ENCODE measurements at regions not wholly inside any gene's neighbourhood (a gene's known extent, or its start where the extent isn't known, plus 50 kb on each side); places are given as distances from the start of the nearest gene placed in this dataset.
A peak's percentile ranks its signal among the peaks of the same experiment; 100 is the strongest.

DNA sequence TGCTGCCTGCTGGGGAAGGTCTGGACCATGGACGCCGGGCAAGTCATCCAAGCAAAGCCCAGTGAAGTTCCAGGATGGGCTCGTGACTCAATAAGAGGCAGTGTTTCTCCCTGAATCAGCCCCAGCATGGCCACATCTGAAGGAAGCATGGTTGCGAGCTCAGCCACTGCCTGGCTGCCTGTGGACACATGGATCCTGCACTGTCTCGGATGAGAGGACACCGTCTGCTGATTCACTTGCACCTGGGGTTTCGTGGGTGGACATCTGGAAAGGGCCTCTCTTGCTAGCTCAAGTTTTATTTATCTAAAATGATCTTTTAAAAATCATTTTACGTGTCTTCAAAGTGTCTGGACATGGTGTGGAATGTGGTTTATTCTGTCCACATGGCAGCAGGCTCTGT lies 224.8 kb upstream of the FN1 start:
- Histone ChIP-seq H3K79me2 (ENCODE audit: control insufficient read depth in 1 of 2, insufficient read depth in 2 of 2, low read length in 2 of 2) (no peaks in the 10 kb centered on the region), H3K79me1 (ENCODE audit: low read depth, low read length) (no peaks in the 10 kb centered on the region), H2AK5ac (ENCODE audit: low read depth, low read length) (no peak overlapping the region), H3K4me1 (replicated peaks in 1 of 4; ENCODE audit: control insufficient read depth in 3 of 4, insufficient read depth in 4 of 4, low read length in 3 of 4) (no peaks in the 10 kb centered on the region), H4K91ac (replicated peaks; ENCODE audit: insufficient read length, low read length) (no peak overlapping the region), H3K23ac (ENCODE audit: insufficient read length) (no peak overlapping the region), H3K18ac (ENCODE audit: extremely low read depth, low read length) (no peak overlapping the region), H3K9me3 (ENCODE audit: insufficient read depth in 2 of 2, low read depth in 1 of 2, low read length in 1 of 2) (no peaks in the 10 kb centered on the region), H3K36me3 (ENCODE audit: control insufficient read depth in 2 of 4, insufficient read depth in 4 of 4, low read length in 3 of 4) (no peaks in the 10 kb centered on the region), H2BK5ac (ENCODE audit: low read depth, low read length) (no peak overlapping the region), H3K27me3 (replicated peaks in 1 of 4; ENCODE audit: control insufficient read depth in 3 of 4, extremely low read depth in 1 of 4, insufficient read depth in 3 of 4, low read length in 3 of 4) (no peaks in the 10 kb centered on the region), H2BK120ac (replicated peaks; ENCODE audit: low read depth, low read length) (no peak overlapping the region), H3K23me2 (ENCODE audit: low read depth, low read length) (no peaks in the 10 kb centered on the region), H2BK20ac (ENCODE audit: low read length) (no peak overlapping the region), H2AFZ (ENCODE audit: low read length) (no peak overlapping the region; the same call in 1 of the 2 replicates), H3K4ac (replicated peaks; ENCODE audit: insufficient read length, low read depth, low read length) (no peak overlapping the region), H4K8ac (ENCODE audit: extremely low read depth, insufficient read depth, low read length) (no peak overlapping the region), H4K20me1 (replicated peaks in 1 of 2; ENCODE audit: control insufficient read depth in 1 of 2, insufficient read depth in 2 of 2, low read length in 2 of 2) (no peaks in the 10 kb centered on the region), H3K14ac (ENCODE audit: insufficient read length) (no peak overlapping the region), H3K4me2 (ENCODE audit: insufficient read depth in 1 of 2, low read depth in 2 of 2, low read length in 2 of 2) (no peak overlapping the region), H3K27ac (ENCODE audit: low read depth, low read length) (no peak overlapping the region), H2BK15ac (ENCODE audit: low read length) (no peak overlapping the region), H3K4me3 (ENCODE audit: extremely low read depth in 1 of 4, insufficient read depth in 2 of 4, low read depth in 3 of 4, low read length in 4 of 4) (no peak overlapping the region), H3K9ac (replicated peaks in 1 of 4; ENCODE audit: extremely low read depth in 1 of 4, low read depth in 3 of 4, low read length in 3 of 4) (no peak overlapping the region), H3K56ac (replicated peaks; ENCODE audit: insufficient read length, low read depth, low read length) (no peak overlapping the region), H4K5ac (ENCODE audit: insufficient read length, low read depth, low read length) (no peak overlapping the region), H2BK12ac (ENCODE audit: low read depth, low read length) (0 out of 2 replicates have a peak overlapping the region, but pooled peaks have one; percentile 35)
- ChIA-PET POLR2A (ENCODE audit: partially characterized antibody) (no interaction called here), CTCF (ENCODE audit: partially characterized antibody) (interaction anchor here (0.9 kb wide), 1 partner anchor 19 kb away, joined by 3 read pairs; no protein-coding TSS in a partner anchor)
- FAIRE-seq: no peak
- no peak for DNase-seq (ENCODE audit: low read depth in 1 of 2, low spot score in 2 of 2)
- WGBS, 2 experiments (ENCODE audit: extremely low coverage in 1 of 2, insufficient coverage in 1 of 2, insufficient read length in 1 of 2, insufficient replicate concordance in 2 of 2, low coverage in 1 of 2, low lambda C conversion rate in 2 of 2, missing lambda C conversion rate in 1 of 2): 89% methylated on average over 8 of the region's 8 CpGs; no CpG with 5 or more reads in 1 of the 2 experiments
- TF ChIP-seq SP2 (IDR thresholded peaks at IDR 0.05; ENCODE audit: low read length): no peak
- no peak for TF ChIP-seq TEAD4 (IDR thresholded peaks at IDR 0.05; ENCODE audit: low read depth, low read length)
- no peak for TF ChIP-seq RFX5 (IDR thresholded peaks at IDR 0.05; ENCODE audit: borderline replicate concordance, low read depth, low read length)
- TF ChIP-seq GTF2F1 (IDR thresholded peaks at IDR 0.05; ENCODE audit: borderline replicate concordance, low read depth, low read length): no peak
- no peak for TF ChIP-seq ATF3 (IDR thresholded peaks at IDR 0.05; ENCODE audit: insufficient read depth, low read depth, low read length)
- no peak for TF ChIP-seq CHD2 (IDR thresholded peaks at IDR 0.05; ENCODE audit: low read length)
- TF ChIP-seq SIX5 (IDR thresholded peaks at IDR 0.05; ENCODE audit: low read depth, low read length): no peak
- no peak for TF ChIP-seq E2F6 (IDR thresholded peaks at IDR 0.05)
- no peak for TF ChIP-seq ASH2L (IDR thresholded peaks at IDR 0.05; ENCODE audit: low read length)
- no peak for TF ChIP-seq PHF8 (conservative IDR thresholded peaks at IDR 0.05; ENCODE audit: low read depth, low read length)
- no peak for TF ChIP-seq TCF12 (IDR thresholded peaks at IDR 0.05; ENCODE audit: low read depth, low read length)
- no peak for TF ChIP-seq KDM4A (IDR thresholded peaks at IDR 0.05; ENCODE audit: low read depth, low read length, severe bottlenecking)
- no peak for TF ChIP-seq CBX5 (IDR thresholded peaks at IDR 0.05; ENCODE audit: low read depth, low read length)
- no peak for TF ChIP-seq MAFK (IDR thresholded peaks at IDR 0.05; ENCODE audit: low read depth, low read length)
- TF ChIP-seq RXRA (IDR thresholded peaks at IDR 0.05; ENCODE audit: insufficient read depth, low read depth, low read length): no peak

Measured in H1 (cell line).